Liver (tissue), 8 donors: ENCODE measurements at regions not wholly inside any gene's neighbourhood (a gene's known extent, or its start where the extent isn't known, plus 50 kb on each side); places are given as distances from the start of the nearest gene placed in this dataset.

Experiments
- DNase-seq: peaks from one replicate; pipeline ENCODE4 v3.0.0-alpha.2; 2017; ENCODE audit warnings: low spot score
- H3K27ac ChIP-seq, 2 donors: one replicate each; pipeline ENCODE4 v1.7.0; 2013; ENCODE audit warnings: inconsistent platforms in 2 of 2, low read length in 2 of 2, control low read depth in 1 of 2, low read depth in 1 of 2, mild to moderate bottlenecking in 1 of 2
- H3K27me3 ChIP-seq, 4 donors: one replicate each; pipeline versions ENCODE4 v1.6.1 to v1.7.0; 2013; ENCODE audit warnings: low read length in 3 of 4, inconsistent platforms in 1 of 4, mild to moderate bottlenecking in 1 of 4, moderate library complexity in 1 of 4; ENCODE audit not compliant: control insufficient read depth in 4 of 4, insufficient read depth in 4 of 4
- H3K36me3 ChIP-seq, 4 donors: one replicate each; pipeline versions ENCODE4 v1.6.1 to v1.7.0; 2013; ENCODE audit warnings: low read length in 3 of 4, mild to moderate bottlenecking in 3 of 4, low read depth in 1 of 4, moderate library complexity in 1 of 4; ENCODE audit not compliant: control insufficient read depth in 4 of 4, insufficient read depth in 3 of 4
- H3K4me1 ChIP-seq, 4 donors: one replicate each; pipeline versions ENCODE4 v1.6.1 to v1.7.0; 2013; ENCODE audit warnings: low read length in 3 of 4, mild to moderate bottlenecking in 3 of 4, moderate library complexity in 1 of 4; ENCODE audit not compliant: control insufficient read depth in 4 of 4, insufficient read depth in 4 of 4
- H3K4me3 ChIP-seq, 3 donors: one replicate each; pipeline versions ENCODE4 v1.6.1 to v1.7.0; 2013; ENCODE audit warnings: low read length in 3 of 3, control low read depth in 1 of 3, low read depth in 1 of 3, mild to moderate bottlenecking in 1 of 3
- H3K9ac ChIP-seq, 2 donors: one replicate each; pipeline ENCODE4 v1.7.0; 2013; ENCODE audit warnings: low read length in 2 of 2, mild to moderate bottlenecking in 2 of 2, moderate library complexity in 2 of 2, control low read depth in 1 of 2, low read depth in 1 of 2
- H3K9me3 ChIP-seq, 4 donors: one replicate each; pipeline versions ENCODE4 v1.6.1 to v1.7.0; 2013; ENCODE audit warnings: low read length in 3 of 4; ENCODE audit not compliant: control insufficient read depth in 4 of 4
- CTCF ChIP-seq: fragments of 150-350 bp; IDR thresholded peaks from 2 replicates; pipeline ENCODE4 v1.5.1; 2017; ENCODE audit warnings: improper control_type of control experiment, low read depth, low read length; ENCODE audit not compliant: missing input control
- EGR1 ChIP-seq, 2 donors: IDR thresholded peaks; 2 replicates each; pipeline ENCODE4 v1.6.1; 2016 to 2018; ENCODE audit warnings: antibody characterized with exemption in 2 of 2, low read depth in 2 of 2
- FOXA1 ChIP-seq: IDR thresholded peaks from 2 replicates; pipeline ENCODE4 v1.6.1; 2016; ENCODE audit warnings: antibody characterized with exemption
- FOXA2 ChIP-seq: IDR thresholded peaks from 2 replicates; pipeline ENCODE4 v1.6.1; 2016; ENCODE audit warnings: antibody characterized with exemption
- GABPA ChIP-seq, 2 donors: IDR thresholded peaks in 1 of 2; conservative IDR thresholded peaks in 1 of 2; 2 replicates each; pipeline ENCODE4 v1.6.1; 2016; ENCODE audit warnings: antibody characterized with exemption in 2 of 2, mild to moderate bottlenecking in 1 of 2, moderate library complexity in 1 of 2
- HNF4A ChIP-seq, 2 donors: conservative IDR thresholded peaks; 2 replicates each; pipeline ENCODE4 v1.6.1; 2016; ENCODE audit warnings: antibody characterized with exemption in 2 of 2, mild to moderate bottlenecking in 2 of 2
- HNF4G ChIP-seq: IDR thresholded peaks from 2 replicates; pipeline ENCODE4 v1.6.1; 2016; ENCODE audit warnings: antibody characterized with exemption
- JUND ChIP-seq, 2 donors: IDR thresholded peaks; 2 replicates each; pipeline ENCODE4 v1.6.1; 2016; ENCODE audit warnings: antibody characterized with exemption in 2 of 2
- MAX ChIP-seq: IDR thresholded peaks from 2 replicates; pipeline ENCODE4 v1.6.1; 2016; ENCODE audit warnings: antibody characterized with exemption
- NR2F2 ChIP-seq: IDR thresholded peaks from 2 replicates; pipeline ENCODE4 v1.6.1; 2016; ENCODE audit warnings: antibody characterized with exemption
- RAD21 ChIP-seq, 2 donors: IDR thresholded peaks; 2 replicates each; pipeline ENCODE4 v1.6.1; 2016; ENCODE audit warnings: antibody characterized with exemption in 2 of 2, mild to moderate bottlenecking in 2 of 2
- RXRA ChIP-seq, 2 donors: IDR thresholded peaks; 2 replicates each; pipeline ENCODE4 v1.6.1; 2017 to 2018; ENCODE audit warnings: antibody characterized with exemption in 2 of 2, mild to moderate bottlenecking in 1 of 2
- SP1 ChIP-seq: IDR thresholded peaks from 2 replicates; pipeline ENCODE4 v1.6.1; 2018; ENCODE audit warnings: antibody characterized with exemption, mild to moderate bottlenecking
- TAF1 ChIP-seq: conservative IDR thresholded peaks from 2 replicates; pipeline ENCODE4 v1.6.1; 2016; ENCODE audit warnings: antibody characterized with exemption, mild to moderate bottlenecking
- YY1 ChIP-seq: IDR thresholded peaks from 2 replicates; pipeline ENCODE4 v1.6.1; 2016; ENCODE audit warnings: antibody characterized with exemption, mild to moderate bottlenecking
- ZBTB33 ChIP-seq: IDR thresholded peaks from 2 replicates; pipeline ENCODE4 v1.6.1; 2016; ENCODE audit warnings: antibody characterized with exemption
- WGBS: extraction: QIAGEN DNeasy Blood & Tissue Kit; methylation state at CpG from one replicate; pipeline ENCODE4 v1.1.7; 2013; 5-methylcytosine and 5-hydroxymethylcytosine counted together
- TF ChIP-seq, protein P1 (sequence below): IDR thresholded peaks from 2 replicates; pipeline ENCODE4 v1.6.1; 2016; ENCODE audit warnings: antibody characterized with exemption, mild to moderate bottlenecking
- TF ChIP-seq, protein P2 (sequence below): IDR thresholded peaks from 2 replicates; pipeline ENCODE4 v1.6.1; 2016; ENCODE audit warnings: antibody characterized with exemption
- donor health status: healthy.
- donor health status: healthy.
- donor health status: healthy.
- donor health status: healthy.
- donor health status: healthy.

GRCh38 chr2:120488531-120488930, 142.6 kb downstream of the INHBB start (continued):
- TF ChIP-seq NR2F2 (no peak), ZBTB33 (no peak), TAF1 (no peak)

DNA sequence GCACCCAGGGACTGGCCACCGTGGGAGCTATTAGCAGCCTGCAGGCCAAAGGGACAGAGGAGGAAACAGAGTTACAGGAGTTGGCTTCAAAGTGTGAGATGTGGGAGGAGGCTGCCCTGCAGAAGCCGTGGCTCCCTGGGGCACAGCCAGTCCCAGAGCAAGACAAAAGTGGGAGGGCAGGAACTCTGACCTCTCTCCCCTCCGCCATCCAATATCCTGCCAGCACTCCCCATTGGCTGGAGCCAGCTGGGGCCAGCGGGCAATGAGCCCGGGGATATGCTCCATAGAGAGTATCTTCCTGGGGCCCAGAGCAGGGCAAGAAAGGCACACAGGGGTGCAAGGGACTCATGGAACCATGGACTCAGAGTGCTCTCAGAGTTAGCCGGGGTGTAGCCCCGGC, 143.1 kb downstream of the INHBB start:
- Histone ChIP-seq H3K4me1 (peaks cover 12 to 31% (median 20%) of the 10 kb centered on the region in 4 donors), H3K4me3 (no peak overlapping the region), H3K9ac (no peak overlapping the region), H3K36me3 (no peaks in the 10 kb centered on the region), H3K27me3 (no peaks in the 10 kb centered on the region), H3K9me3 (no peaks in the 10 kb centered on the region), H3K27ac (no peak overlapping the region)
- WGBS, result 42% methylated on average over 7 of the region's 7 CpGs
- no peak for DNase-seq
- peak in 1 of 2 donors; percentile 17 for TF ChIP-seq JUND (IDR thresholded peaks at IDR 0.05)
- no peak for TF ChIP-seq FOXA1
- TF ChIP-seq, protein P1, sequence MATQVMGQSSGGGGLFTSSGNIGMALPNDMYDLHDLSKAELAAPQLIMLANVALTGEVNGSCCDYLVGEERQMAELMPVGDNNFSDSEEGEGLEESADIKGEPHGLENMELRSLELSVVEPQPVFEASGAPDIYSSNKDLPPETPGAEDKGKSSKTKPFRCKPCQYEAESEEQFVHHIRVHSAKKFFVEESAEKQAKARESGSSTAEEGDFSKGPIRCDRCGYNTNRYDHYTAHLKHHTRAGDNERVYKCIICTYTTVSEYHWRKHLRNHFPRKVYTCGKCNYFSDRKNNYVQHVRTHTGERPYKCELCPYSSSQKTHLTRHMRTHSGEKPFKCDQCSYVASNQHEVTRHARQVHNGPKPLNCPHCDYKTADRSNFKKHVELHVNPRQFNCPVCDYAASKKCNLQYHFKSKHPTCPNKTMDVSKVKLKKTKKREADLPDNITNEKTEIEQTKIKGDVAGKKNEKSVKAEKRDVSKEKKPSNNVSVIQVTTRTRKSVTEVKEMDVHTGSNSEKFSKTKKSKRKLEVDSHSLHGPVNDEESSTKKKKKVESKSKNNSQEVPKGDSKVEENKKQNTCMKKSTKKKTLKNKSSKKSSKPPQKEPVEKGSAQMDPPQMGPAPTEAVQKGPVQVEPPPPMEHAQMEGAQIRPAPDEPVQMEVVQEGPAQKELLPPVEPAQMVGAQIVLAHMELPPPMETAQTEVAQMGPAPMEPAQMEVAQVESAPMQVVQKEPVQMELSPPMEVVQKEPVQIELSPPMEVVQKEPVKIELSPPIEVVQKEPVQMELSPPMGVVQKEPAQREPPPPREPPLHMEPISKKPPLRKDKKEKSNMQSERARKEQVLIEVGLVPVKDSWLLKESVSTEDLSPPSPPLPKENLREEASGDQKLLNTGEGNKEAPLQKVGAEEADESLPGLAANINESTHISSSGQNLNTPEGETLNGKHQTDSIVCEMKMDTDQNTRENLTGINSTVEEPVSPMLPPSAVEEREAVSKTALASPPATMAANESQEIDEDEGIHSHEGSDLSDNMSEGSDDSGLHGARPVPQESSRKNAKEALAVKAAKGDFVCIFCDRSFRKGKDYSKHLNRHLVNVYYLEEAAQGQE, result no peak
- peak; percentile 54 for TF ChIP-seq YY1
- no peak for TF ChIP-seq CTCF
- TF ChIP-seq EGR1 (IDR thresholded peaks at IDR 0.05; ENCODE audit: low read depth in 2 of 2), result no peak
- no peak for TF ChIP-seq MAX
- TF ChIP-seq HNF4A (conservative IDR thresholded peaks at IDR 0.05), result peak; percentile 55 to 77
- TF ChIP-seq ZBTB33, result no peak
- TF ChIP-seq, protein P2, sequence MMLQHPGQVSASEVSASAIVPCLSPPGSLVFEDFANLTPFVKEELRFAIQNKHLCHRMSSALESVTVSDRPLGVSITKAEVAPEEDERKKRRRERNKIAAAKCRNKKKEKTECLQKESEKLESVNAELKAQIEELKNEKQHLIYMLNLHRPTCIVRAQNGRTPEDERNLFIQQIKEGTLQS, result no peak
- TF ChIP-seq HNF4G, result no peak
- TF ChIP-seq TAF1, result no peak
- no peak for TF ChIP-seq GABPA (IDR thresholded peaks at IDR 0.05 in 1 of 2, conservative IDR thresholded peaks at IDR 0.05 in 1 of 2)
- TF ChIP-seq NR2F2, result peak; percentile 72
- peak; percentile 77 to 85 for TF ChIP-seq RXRA (IDR thresholded peaks at IDR 0.05)
- TF ChIP-seq FOXA2, result no peak
- peak; percentile 67 for TF ChIP-seq SP1
- TF ChIP-seq RAD21 (IDR thresholded peaks at IDR 0.05), result peak in 1 of 2 donors; percentile 16
